ENCODE measurements at regions not wholly inside any gene's neighbourhood (a gene's known extent, or its start where the extent isn't known, plus 50 kb on each side); places are given as distances from the start of the nearest gene placed in this dataset.

DNA sequence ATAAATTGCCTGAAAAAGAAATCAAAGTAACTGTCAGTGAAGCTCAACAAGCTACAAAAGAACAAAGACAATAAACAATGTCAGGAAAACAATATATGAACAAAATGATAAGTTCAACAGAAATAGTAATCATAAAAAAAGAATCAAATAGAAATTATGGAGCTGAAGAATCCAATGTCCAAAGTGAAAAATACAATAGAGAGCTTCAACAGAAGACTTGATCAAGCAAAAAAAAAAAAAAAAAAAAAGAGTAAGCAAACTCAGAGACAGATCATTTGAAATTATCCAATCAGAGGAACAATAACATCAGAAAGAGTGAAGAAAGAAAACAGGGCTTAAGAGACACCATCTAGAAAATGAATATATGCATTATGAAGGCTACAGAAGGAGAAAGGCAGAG, 251.4 kb upstream of the SAMSN1 start:
- no peak for FAIRE-seq
- TF ChIP-seq, protein P1, sequence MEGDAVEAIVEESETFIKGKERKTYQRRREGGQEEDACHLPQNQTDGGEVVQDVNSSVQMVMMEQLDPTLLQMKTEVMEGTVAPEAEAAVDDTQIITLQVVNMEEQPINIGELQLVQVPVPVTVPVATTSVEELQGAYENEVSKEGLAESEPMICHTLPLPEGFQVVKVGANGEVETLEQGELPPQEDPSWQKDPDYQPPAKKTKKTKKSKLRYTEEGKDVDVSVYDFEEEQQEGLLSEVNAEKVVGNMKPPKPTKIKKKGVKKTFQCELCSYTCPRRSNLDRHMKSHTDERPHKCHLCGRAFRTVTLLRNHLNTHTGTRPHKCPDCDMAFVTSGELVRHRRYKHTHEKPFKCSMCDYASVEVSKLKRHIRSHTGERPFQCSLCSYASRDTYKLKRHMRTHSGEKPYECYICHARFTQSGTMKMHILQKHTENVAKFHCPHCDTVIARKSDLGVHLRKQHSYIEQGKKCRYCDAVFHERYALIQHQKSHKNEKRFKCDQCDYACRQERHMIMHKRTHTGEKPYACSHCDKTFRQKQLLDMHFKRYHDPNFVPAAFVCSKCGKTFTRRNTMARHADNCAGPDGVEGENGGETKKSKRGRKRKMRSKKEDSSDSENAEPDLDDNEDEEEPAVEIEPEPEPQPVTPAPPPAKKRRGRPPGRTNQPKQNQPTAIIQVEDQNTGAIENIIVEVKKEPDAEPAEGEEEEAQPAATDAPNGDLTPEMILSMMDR (IDR thresholded peaks at IDR 0.05; ENCODE audit: insufficient read depth, low read length, severe bottlenecking), result no peak
- Histone ChIP-seq H3K36me3 (ENCODE audit: control insufficient read depth, insufficient read depth, low read length) (no peaks in the 10 kb centered on the region), H3K27me3 (ENCODE audit: control insufficient read depth, insufficient read depth, low read length) (no peaks in the 10 kb centered on the region), H3K4me3 (ENCODE audit: low read depth, low read length) (no peak overlapping the region)
- DNase-seq (ENCODE audit: low read depth), result no peak

DNA sequence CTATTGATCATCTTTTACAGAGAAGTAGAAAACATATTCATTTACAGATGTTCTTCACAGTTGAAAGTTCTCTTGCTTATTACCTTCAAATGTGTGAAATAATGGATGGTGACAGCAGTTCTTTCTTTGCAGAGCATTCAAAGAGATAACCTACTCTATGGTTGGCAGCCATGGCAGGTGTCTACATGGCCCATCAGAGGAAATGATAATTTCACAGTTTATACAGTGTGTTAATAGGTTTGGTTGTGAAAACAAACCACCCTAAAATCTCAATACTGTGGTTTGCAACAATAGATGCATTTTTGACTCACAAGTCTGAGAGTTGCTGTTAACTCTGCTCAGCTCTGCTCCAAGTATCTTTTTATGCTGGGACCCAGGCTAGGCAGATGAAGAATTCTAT, 241.2 kb upstream of the SAMSN1 start:
- H3K36me3 ChIP-seq (ENCODE audit: control insufficient read depth, insufficient read depth, low read length), result no peaks in the 10 kb centered on the region
- H3K27me3 ChIP-seq (ENCODE audit: control insufficient read depth, insufficient read depth, low read length), result no peaks in the 10 kb centered on the region
- no peak overlapping the region for H3K4me3 ChIP-seq (ENCODE audit: low read depth, low read length)
- TF ChIP-seq, protein P1 (IDR thresholded peaks at IDR 0.05; ENCODE audit: insufficient read depth, low read length, severe bottlenecking), result no peak
- DNase-seq (ENCODE audit: low read depth), result no peak
- FAIRE-seq, result no peak

DNA sequence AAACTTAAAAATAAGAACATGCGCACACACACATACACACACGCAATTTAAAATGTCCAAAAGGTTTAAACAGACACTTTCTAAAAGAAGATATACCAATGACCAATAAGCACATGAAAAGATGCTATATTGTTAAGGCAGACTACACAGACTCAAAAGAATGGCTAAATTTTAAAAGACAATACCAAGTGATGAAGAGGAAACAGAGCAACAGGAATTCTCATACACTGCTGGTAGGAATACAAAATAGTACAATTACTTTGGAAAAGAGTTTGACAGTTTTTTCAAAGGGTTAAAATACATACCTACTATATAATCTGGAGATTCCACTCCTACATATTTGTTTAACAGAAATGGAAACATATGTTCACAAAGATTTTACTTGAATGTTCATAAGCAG, 239.6 kb upstream of the SAMSN1 start:
- TF ChIP-seq, protein P1 (IDR thresholded peaks at IDR 0.05; ENCODE audit: insufficient read depth, low read length, severe bottlenecking), result no peak
- Histone ChIP-seq H3K4me3 (ENCODE audit: low read depth, low read length) (no peak overlapping the region), H3K36me3 (ENCODE audit: control insufficient read depth, insufficient read depth, low read length) (no peaks in the 10 kb centered on the region), H3K27me3 (ENCODE audit: control insufficient read depth, insufficient read depth, low read length) (no peaks in the 10 kb centered on the region)
- FAIRE-seq (no peak), DNase-seq (ENCODE audit: low read depth) (no peak)

DNA sequence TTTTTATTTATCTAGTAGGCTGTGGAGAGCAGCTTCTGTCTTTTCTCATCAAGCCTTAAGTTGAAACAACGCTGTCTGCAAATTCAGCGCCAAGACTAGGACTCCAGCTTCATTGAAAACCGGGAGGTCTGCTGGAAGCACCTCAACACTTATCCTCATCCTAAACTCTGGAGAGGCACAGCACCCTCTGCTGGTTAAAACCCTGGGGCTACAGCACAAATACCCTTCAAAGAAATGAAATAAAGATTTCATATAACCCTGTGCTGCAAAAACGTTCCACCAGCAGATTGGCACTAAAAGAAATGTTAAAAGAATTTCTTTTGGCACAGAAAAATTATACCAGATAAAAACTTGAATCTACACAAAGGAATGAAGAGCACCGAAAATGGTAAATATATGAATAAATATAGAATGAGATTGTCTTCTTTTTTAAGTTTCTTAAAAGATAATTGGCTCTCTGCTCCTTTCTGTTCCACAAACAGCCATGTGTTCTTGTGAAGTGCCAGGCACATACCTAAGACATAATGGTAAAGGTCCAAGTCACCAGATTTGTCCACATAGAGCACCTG, 227.7 kb upstream of the SAMSN1 start:
- no peak overlapping the region for H3K4me3 ChIP-seq (ENCODE audit: low read depth, low read length)
- H3K27me3 ChIP-seq (ENCODE audit: control insufficient read depth, insufficient read depth, low read length), result no peaks in the 10 kb centered on the region
- TF ChIP-seq, protein P1 (IDR thresholded peaks at IDR 0.05; ENCODE audit: insufficient read depth, low read length, severe bottlenecking), result peak; percentile 70
- peak; percentile 51 for DNase-seq (ENCODE audit: low read depth)
- H3K36me3 ChIP-seq (ENCODE audit: control insufficient read depth, insufficient read depth, low read length), result no peaks in the 10 kb centered on the region
- no peak for FAIRE-seq

DNA sequence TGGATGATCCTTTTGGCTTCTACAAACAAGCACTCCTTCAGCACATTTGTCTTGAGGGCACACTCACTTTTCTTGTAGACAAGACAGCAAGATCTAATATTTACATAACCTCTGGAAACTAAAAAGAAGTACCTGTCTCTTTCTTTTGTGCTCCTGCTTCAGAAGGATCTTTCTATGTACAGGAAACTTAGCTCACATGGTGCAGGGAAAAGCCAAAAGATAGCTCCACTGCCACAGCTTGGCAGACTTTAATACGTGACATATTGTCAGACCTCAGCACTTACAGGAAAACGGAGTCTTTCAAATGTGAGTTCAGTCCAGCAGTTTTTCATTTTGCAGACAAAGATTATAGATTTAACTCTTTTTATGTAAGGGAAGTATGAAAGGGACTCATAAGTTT, 225.5 kb upstream of the SAMSN1 start:
- no peaks in the 10 kb centered on the region for H3K36me3 ChIP-seq (ENCODE audit: control insufficient read depth, insufficient read depth, low read length)
- H3K4me3 ChIP-seq (ENCODE audit: low read depth, low read length), result no peak overlapping the region
- TF ChIP-seq, protein P1 (IDR thresholded peaks at IDR 0.05; ENCODE audit: insufficient read depth, low read length, severe bottlenecking), result no peak
- no peaks in the 10 kb centered on the region for H3K27me3 ChIP-seq (ENCODE audit: control insufficient read depth, insufficient read depth, low read length)
- no peak for DNase-seq (ENCODE audit: low read depth)
- no peak for FAIRE-seq

DNA sequence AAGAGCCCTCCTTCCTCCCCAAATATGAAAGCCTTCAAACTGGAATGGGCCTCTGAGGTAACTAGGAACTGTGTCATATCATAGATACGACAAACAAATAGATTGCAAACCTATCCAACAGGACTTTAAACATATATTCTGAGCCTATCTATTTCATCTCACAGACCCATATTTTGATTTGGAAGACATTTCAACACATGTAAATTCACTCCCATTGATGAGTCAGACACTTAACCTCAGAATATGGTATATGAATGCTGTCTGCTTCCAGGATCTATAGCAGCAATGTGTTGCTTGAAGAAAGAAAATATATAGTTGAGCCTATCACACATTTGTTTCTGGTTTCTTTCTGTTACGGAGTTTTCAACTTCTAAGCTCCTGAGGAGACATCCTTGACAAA, 221.9 kb upstream of the SAMSN1 start:
- TF ChIP-seq, protein P1 (IDR thresholded peaks at IDR 0.05; ENCODE audit: insufficient read depth, low read length, severe bottlenecking), result no peak
- Histone ChIP-seq H3K4me3 (ENCODE audit: low read depth, low read length) (no peak overlapping the region), H3K27me3 (ENCODE audit: control insufficient read depth, insufficient read depth, low read length) (no peaks in the 10 kb centered on the region), H3K36me3 (ENCODE audit: control insufficient read depth, insufficient read depth, low read length) (no peaks in the 10 kb centered on the region)
- FAIRE-seq (no peak), DNase-seq (ENCODE audit: low read depth) (peak; percentile 31)
